ENCODE measurements at regions not wholly inside any gene's neighbourhood (a gene's known extent, or its start where the extent isn't known, plus 50 kb on each side); places are given as distances from the start of the nearest gene placed in this dataset.

DNA sequence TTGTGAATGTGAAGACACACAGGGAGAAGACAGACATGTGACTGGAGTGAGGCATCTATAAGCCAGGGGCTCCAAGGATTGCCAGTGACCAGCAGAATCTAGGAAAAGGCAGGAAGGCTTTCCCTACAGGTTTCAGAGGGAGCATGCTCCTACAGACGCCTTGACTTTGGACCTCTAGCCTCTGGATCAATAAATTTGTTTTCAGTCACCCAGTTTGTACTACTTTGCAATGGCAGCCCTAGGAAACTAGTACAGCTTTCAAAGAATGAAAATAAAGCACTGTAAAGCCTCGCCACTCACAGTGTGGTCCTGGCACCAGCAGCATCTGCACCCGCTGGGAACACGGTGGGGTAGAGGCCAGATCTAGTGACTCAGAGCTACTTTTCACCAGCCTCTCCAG, 510.0 kb downstream of the LTN1 start:
- TF ChIP-seq, protein P1, sequence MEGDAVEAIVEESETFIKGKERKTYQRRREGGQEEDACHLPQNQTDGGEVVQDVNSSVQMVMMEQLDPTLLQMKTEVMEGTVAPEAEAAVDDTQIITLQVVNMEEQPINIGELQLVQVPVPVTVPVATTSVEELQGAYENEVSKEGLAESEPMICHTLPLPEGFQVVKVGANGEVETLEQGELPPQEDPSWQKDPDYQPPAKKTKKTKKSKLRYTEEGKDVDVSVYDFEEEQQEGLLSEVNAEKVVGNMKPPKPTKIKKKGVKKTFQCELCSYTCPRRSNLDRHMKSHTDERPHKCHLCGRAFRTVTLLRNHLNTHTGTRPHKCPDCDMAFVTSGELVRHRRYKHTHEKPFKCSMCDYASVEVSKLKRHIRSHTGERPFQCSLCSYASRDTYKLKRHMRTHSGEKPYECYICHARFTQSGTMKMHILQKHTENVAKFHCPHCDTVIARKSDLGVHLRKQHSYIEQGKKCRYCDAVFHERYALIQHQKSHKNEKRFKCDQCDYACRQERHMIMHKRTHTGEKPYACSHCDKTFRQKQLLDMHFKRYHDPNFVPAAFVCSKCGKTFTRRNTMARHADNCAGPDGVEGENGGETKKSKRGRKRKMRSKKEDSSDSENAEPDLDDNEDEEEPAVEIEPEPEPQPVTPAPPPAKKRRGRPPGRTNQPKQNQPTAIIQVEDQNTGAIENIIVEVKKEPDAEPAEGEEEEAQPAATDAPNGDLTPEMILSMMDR (IDR thresholded peaks at IDR 0.05), result no peak
- TF ChIP-seq POLR2A (IDR thresholded peaks at IDR 0.05) (no peak), POLR2AphosphoS5 (IDR thresholded peaks at IDR 0.05; ENCODE audit: insufficient read depth in 1 of 2, low read depth in 1 of 2) (no peak)

Measured in vagina (tissue), 2 donors.